ENCODE measurements at regions not wholly inside any gene's neighbourhood (a gene's known extent, or its start where the extent isn't known, plus 50 kb on each side); places are given as distances from the start of the nearest gene placed in this dataset.
A peak's percentile ranks its signal among the peaks of the same experiment; 100 is the strongest.

GRCh38 chr9:30944741-30945280 is 1439.6 kb upstream of the ACO1 start:
- no peak overlapping the region for H3K9ac ChIP-seq
- H3K9me3 Mint-ChIP-seq: peaks cover 3% of the 10 kb centered on the region
- no peaks in the 10 kb centered on the region for H3K27me3 ChIP-seq
- H3K79me2 ChIP-seq (ENCODE audit: low read depth): no peaks in the 10 kb centered on the region
- H3K27ac Mint-ChIP-seq: no peak overlapping the region
- no peaks in the 10 kb centered on the region for H3K4me1 Mint-ChIP-seq
- H3K4me2 ChIP-seq: no peak overlapping the region
- H3K36me3 ChIP-seq: no peaks in the 10 kb centered on the region
- no peaks in the 10 kb centered on the region for H3K36me3 Mint-ChIP-seq
- no peak overlapping the region for H3K4me3 ChIP-seq
- TF ChIP-seq, protein P1, sequence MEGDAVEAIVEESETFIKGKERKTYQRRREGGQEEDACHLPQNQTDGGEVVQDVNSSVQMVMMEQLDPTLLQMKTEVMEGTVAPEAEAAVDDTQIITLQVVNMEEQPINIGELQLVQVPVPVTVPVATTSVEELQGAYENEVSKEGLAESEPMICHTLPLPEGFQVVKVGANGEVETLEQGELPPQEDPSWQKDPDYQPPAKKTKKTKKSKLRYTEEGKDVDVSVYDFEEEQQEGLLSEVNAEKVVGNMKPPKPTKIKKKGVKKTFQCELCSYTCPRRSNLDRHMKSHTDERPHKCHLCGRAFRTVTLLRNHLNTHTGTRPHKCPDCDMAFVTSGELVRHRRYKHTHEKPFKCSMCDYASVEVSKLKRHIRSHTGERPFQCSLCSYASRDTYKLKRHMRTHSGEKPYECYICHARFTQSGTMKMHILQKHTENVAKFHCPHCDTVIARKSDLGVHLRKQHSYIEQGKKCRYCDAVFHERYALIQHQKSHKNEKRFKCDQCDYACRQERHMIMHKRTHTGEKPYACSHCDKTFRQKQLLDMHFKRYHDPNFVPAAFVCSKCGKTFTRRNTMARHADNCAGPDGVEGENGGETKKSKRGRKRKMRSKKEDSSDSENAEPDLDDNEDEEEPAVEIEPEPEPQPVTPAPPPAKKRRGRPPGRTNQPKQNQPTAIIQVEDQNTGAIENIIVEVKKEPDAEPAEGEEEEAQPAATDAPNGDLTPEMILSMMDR (IDR thresholded peaks at IDR 0.05): no peak
- TF ChIP-seq EZH2phosphoT487 (IDR thresholded peaks at IDR 0.05): no peak
- no peak for TF ChIP-seq EZH2 (IDR thresholded peaks at IDR 0.05)
- H3K27ac ChIP-seq: no peak overlapping the region
- DNase-seq (ENCODE audit: low spot score): no peak
- no peaks in the 10 kb centered on the region for H3K27me3 Mint-ChIP-seq (ENCODE audit: insufficient read depth, low read depth)
- no peak overlapping the region for H3K4me3 Mint-ChIP-seq
- no peak overlapping the region for H2AFZ ChIP-seq (replicated peaks)
- peaks cover 6% of the 10 kb centered on the region for H3K9me3 ChIP-seq (ENCODE audit: low read depth)
- H3K4me1 ChIP-seq: no peaks in the 10 kb centered on the region
- no peaks in the 10 kb centered on the region for H4K20me1 ChIP-seq (ENCODE audit: low read depth)
- H3F3A ChIP-seq (ENCODE audit: low read depth): peaks cover 3% of the 10 kb centered on the region

GRCh38 chr9:30964332-30964731 is 1420.1 kb upstream of the ACO1 start:
- no peak for TF ChIP-seq EZH2 (IDR thresholded peaks at IDR 0.05)
- TF ChIP-seq EZH2phosphoT487 (IDR thresholded peaks at IDR 0.05): no peak
- TF ChIP-seq, protein P1 (IDR thresholded peaks at IDR 0.05): no peak
- Histone ChIP-seq H4K20me1 (ENCODE audit: low read depth) (no peaks in the 10 kb centered on the region), H2AFZ (replicated peaks) (no peak overlapping the region), H3K4me1 (no peaks in the 10 kb centered on the region), H3K4me3 (no peak overlapping the region), H3K36me3 (no peaks in the 10 kb centered on the region), H3K4me2 (no peak overlapping the region), H3K79me2 (ENCODE audit: low read depth) (no peaks in the 10 kb centered on the region), H3K27ac (no peak overlapping the region), H3F3A (ENCODE audit: low read depth) (no peaks in the 10 kb centered on the region), H3K9ac (no peak overlapping the region), H3K9me3 (ENCODE audit: low read depth) (peaks cover 8% of the 10 kb centered on the region), H3K27me3 (no peaks in the 10 kb centered on the region)
- no peaks in the 10 kb centered on the region for H3K36me3 Mint-ChIP-seq
- no peak for DNase-seq (ENCODE audit: low spot score)
- H3K27me3 Mint-ChIP-seq (ENCODE audit: insufficient read depth, low read depth): no peaks in the 10 kb centered on the region
- H3K4me1 Mint-ChIP-seq: no peaks in the 10 kb centered on the region
- no peak overlapping the region for H3K4me3 Mint-ChIP-seq
- H3K9me3 Mint-ChIP-seq: peaks cover 7% of the 10 kb centered on the region
- H3K27ac Mint-ChIP-seq: no peak overlapping the region

- peak overlapping the region; percentile 91 for H2AFZ ChIP-seq (replicated peaks)
- H3K36me3 ChIP-seq: no peaks in the 10 kb centered on the region
- H3K4me2 ChIP-seq: no peak overlapping the region
- Mint-ChIP-seq H3K9me3 (peaks cover 3% of the 10 kb centered on the region), H3K4me3 (no peak overlapping the region), H3K36me3 (no peaks in the 10 kb centered on the region), H3K4me1 (no peaks in the 10 kb centered on the region), H3K27ac (no peak overlapping the region), H3K27me3 (ENCODE audit: insufficient read depth, low read depth) (no peaks in the 10 kb centered on the region)
- H3K79me2 ChIP-seq (ENCODE audit: low read depth): no peaks in the 10 kb centered on the region
- TF ChIP-seq EZH2 (IDR thresholded peaks at IDR 0.05): no peak
- TF ChIP-seq, protein P1 (IDR thresholded peaks at IDR 0.05): peak; percentile 28
- H3K4me3 ChIP-seq: no peak overlapping the region
- no peaks in the 10 kb centered on the region for H3K27me3 ChIP-seq
- H3F3A ChIP-seq (ENCODE audit: low read depth): no peaks in the 10 kb centered on the region
- H4K20me1 ChIP-seq (ENCODE audit: low read depth): no peaks in the 10 kb centered on the region
- no peak overlapping the region for H3K9ac ChIP-seq
- no peak for DNase-seq (ENCODE audit: low spot score)
- no peak overlapping the region for H3K27ac ChIP-seq
- H3K9me3 ChIP-seq (ENCODE audit: low read depth): peaks cover 8% of the 10 kb centered on the region
- H3K4me1 ChIP-seq: no peaks in the 10 kb centered on the region
These were observed 1417.0 kb upstream of the ACO1 start for GRCh38 chr9:30967476-30967875.

All from neural progenitor cell (in vitro differentiated cells).